Type B pancreatic cell (in vitro differentiated cells): ENCODE measurements at regions not wholly inside any gene's neighbourhood (a gene's known extent, or its start where the extent isn't known, plus 50 kb on each side); places are given as distances from the start of the nearest gene placed in this dataset.

Experiments used
- DNase-seq: peaks from one replicate; pipeline ENCODE4 v3.0.0; 2021; ENCODE audit warnings: mixed read lengths; ENCODE audit not compliant: unreplicated experiment; ENCODE audit errors: extremely low spot score
- H3K27ac Mint-ChIP-seq: 2 replicates; pipeline ENCODE4 v1.8.0; 2021; ENCODE audit warnings: mild to moderate bottlenecking, mixed read lengths
- H3K27me3 Mint-ChIP-seq: 2 replicates; pipeline ENCODE4 v1.8.0; 2021; ENCODE audit warnings: mixed read lengths
- H3K36me3 Mint-ChIP-seq: 2 replicates; pipeline ENCODE4 v1.8.0; 2021; ENCODE audit warnings: mixed read lengths
- H3K4me1 Mint-ChIP-seq: one replicate; pipeline ENCODE4 v1.8.0; 2021; ENCODE audit warnings: mixed read lengths; ENCODE audit not compliant: unreplicated experiment
- H3K4me3 Mint-ChIP-seq: 2 replicates; pipeline ENCODE4 v1.8.0; 2021; ENCODE audit warnings: mild to moderate bottlenecking, mixed read lengths
- H3K9me3 Mint-ChIP-seq: 2 replicates; pipeline ENCODE4 v1.8.0; 2021; ENCODE audit warnings: mixed read lengths
- TF ChIP-seq, protein P1 (sequence below): fragments of 200-600 bp; sonication (generic); conservative IDR thresholded peaks from 2 replicates; pipeline ENCODE4 v1.5.0; 2021; ENCODE audit warnings: antibody characterized with exemption, mild to moderate bottlenecking

DNA sequence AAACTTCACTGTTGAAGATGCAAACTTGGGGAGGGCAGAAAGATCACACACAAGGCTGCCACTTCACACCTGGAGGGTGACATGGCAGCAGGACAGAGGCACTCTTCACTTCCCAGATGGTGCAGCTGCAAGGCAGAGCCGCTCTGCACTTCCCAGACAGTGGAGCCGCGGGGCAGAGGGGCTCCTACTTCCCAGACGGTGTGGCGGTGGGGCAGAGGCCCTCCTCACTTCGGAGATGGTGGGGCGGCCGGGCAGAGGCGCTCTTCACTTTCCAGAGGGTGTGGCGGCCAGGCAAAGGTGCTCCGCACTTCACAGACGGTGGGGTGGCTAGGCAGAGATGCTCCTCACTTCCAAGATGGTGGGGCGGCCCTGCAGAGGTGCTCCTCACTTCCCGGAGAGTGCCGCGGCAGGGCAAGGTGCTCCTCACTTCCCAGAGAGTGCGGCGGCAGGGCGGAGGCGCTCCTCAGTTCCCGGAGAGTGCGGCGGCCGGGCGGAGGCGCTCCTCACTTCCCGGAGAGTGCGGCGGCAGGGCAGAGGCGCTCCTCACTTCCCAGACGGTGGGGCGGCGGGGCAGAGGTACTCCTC, 58.3 kb upstream of the PPP1R9A start:
- no peaks in the 10 kb centered on the region for H3K36me3 Mint-ChIP-seq
- no peaks in the 10 kb centered on the region for H3K27me3 Mint-ChIP-seq
- no peak overlapping the region for H3K4me3 Mint-ChIP-seq
- H3K9me3 Mint-ChIP-seq, result peaks cover 16% of the 10 kb centered on the region
- TF ChIP-seq, protein P1, sequence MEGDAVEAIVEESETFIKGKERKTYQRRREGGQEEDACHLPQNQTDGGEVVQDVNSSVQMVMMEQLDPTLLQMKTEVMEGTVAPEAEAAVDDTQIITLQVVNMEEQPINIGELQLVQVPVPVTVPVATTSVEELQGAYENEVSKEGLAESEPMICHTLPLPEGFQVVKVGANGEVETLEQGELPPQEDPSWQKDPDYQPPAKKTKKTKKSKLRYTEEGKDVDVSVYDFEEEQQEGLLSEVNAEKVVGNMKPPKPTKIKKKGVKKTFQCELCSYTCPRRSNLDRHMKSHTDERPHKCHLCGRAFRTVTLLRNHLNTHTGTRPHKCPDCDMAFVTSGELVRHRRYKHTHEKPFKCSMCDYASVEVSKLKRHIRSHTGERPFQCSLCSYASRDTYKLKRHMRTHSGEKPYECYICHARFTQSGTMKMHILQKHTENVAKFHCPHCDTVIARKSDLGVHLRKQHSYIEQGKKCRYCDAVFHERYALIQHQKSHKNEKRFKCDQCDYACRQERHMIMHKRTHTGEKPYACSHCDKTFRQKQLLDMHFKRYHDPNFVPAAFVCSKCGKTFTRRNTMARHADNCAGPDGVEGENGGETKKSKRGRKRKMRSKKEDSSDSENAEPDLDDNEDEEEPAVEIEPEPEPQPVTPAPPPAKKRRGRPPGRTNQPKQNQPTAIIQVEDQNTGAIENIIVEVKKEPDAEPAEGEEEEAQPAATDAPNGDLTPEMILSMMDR, result no peak
- no peak overlapping the region for H3K27ac Mint-ChIP-seq
- no peaks in the 10 kb centered on the region for H3K4me1 Mint-ChIP-seq
- DNase-seq, result no peak

DNA sequence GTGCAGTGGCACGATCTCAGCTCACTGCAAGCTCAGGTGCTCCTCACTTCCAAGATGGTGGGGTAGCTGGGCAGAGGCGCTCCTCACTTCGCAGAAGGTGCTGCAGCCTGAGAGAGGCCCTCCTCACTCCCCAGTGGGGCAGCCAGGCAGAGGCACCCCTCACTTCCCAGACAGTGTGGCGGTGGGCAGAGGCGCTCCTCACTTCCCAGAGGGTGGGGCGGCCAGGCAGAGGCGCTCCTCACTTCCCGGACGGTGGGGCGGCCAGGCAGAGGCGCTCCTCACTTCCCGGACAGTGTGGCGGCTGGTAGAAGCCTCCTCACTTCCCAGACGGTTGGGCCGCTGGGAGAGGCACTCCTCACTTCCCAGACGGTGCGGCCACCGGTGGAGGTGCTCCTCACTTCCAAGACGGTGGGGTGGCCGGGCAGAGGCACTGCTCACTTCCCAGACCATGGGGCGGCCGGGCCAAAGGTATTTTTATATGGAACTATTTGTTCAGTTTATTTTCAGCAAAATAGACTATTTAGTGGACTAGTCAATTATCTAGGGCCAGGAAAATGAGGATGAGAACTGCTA, 57.7 kb upstream of the PPP1R9A start:
- no peak overlapping the region for H3K27ac Mint-ChIP-seq
- no peaks in the 10 kb centered on the region for H3K4me1 Mint-ChIP-seq
- TF ChIP-seq, protein P1, result no peak

DNA sequence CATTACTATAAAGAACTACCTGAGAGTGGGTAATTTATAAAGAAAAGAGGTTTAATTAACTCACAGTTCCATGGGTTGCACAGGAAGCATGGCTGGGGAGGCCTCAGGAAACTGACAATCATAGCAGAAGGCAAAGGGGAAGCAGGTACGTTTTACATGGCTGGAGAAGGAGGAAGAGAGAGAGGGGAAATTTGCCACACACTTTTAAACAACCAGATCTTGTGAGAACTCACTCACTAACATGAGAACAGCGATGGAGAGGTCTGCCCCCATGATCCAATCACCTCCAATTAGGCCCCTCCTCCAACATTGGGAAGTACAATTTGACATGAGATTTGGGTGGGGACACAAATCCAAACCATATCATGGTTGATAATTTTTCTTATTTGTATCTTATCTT, 51.8 kb upstream of the PPP1R9A start:
- no peak overlapping the region for H3K4me3 Mint-ChIP-seq
- H3K27ac Mint-ChIP-seq, result no peak overlapping the region
- H3K36me3 Mint-ChIP-seq, result no peaks in the 10 kb centered on the region
- H3K4me1 Mint-ChIP-seq, result no peaks in the 10 kb centered on the region
- peaks cover 12% of the 10 kb centered on the region for H3K9me3 Mint-ChIP-seq
- no peaks in the 10 kb centered on the region for H3K27me3 Mint-ChIP-seq
- TF ChIP-seq, protein P1, result no peak
- no peak for DNase-seq

More for the DNA sequence above, 57.7 kb upstream of the PPP1R9A start:
- no peaks in the 10 kb centered on the region for H3K27me3 Mint-ChIP-seq
- H3K9me3 Mint-ChIP-seq, result peaks cover 18% of the 10 kb centered on the region
- no peaks in the 10 kb centered on the region for H3K36me3 Mint-ChIP-seq
- H3K4me3 Mint-ChIP-seq, result no peak overlapping the region
- DNase-seq, result no peak

DNA sequence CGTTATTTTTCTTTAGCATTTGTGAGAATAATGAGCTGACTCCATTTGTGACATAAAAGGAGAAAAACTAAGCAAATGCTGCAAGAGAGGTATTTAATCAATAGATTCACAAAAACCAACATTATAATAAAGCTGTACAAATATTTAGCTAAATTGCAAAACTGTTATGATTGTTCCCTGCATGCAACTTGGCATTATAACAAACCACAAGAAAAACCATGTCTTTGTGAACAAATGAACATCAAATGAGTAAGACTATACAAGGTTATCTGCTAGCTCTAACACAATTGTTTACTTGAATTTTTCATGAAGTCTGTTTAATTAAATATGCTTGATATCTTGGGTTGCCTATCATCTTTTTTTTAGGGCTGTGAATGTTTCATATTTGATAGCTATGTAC, 50.8 kb upstream of the PPP1R9A start:
- H3K4me3 Mint-ChIP-seq, result no peak overlapping the region
- H3K36me3 Mint-ChIP-seq, result no peaks in the 10 kb centered on the region
- no peak overlapping the region for H3K27ac Mint-ChIP-seq

More for the DNA sequence above, 50.8 kb upstream of the PPP1R9A start:
- TF ChIP-seq, protein P1, result no peak
- no peaks in the 10 kb centered on the region for H3K4me1 Mint-ChIP-seq
- peaks cover 12% of the 10 kb centered on the region for H3K9me3 Mint-ChIP-seq
- no peak for DNase-seq
- H3K27me3 Mint-ChIP-seq, result no peaks in the 10 kb centered on the region
